Uterus (tissue), 2 donors: ENCODE measurements at regions not wholly inside any gene's neighbourhood (a gene's known extent, or its start where the extent isn't known, plus 50 kb on each side); places are given as distances from the start of the nearest gene placed in this dataset.

Source experiments
- POLR2A ChIP-seq, 2 donors: fragments of 450-650 bp; IDR thresholded peaks; one replicate each; pipeline ENCODE4 v1.6.1; 2016; ENCODE audit warnings: antibody characterized with exemption in 2 of 2, mild to moderate bottlenecking in 1 of 2, moderate library complexity in 1 of 2
- TF ChIP-seq, protein P1 (sequence below), 4 experiments: fragments of 200-600 bp in 2 of 4; fragments of 450-650 bp in 2 of 4; sonication (generic) in 2 of 4; IDR thresholded peaks; one replicate each; pipeline ENCODE4 v1.5.1; 2016 to 2019; ENCODE audit warnings: antibody characterized with exemption in 4 of 4, mild to moderate bottlenecking in 2 of 4, moderate library complexity in 1 of 4

GRCh38 chr7:51850126-51850525 is 533.5 kb upstream of the COBL start:
- TF ChIP-seq, protein P1, sequence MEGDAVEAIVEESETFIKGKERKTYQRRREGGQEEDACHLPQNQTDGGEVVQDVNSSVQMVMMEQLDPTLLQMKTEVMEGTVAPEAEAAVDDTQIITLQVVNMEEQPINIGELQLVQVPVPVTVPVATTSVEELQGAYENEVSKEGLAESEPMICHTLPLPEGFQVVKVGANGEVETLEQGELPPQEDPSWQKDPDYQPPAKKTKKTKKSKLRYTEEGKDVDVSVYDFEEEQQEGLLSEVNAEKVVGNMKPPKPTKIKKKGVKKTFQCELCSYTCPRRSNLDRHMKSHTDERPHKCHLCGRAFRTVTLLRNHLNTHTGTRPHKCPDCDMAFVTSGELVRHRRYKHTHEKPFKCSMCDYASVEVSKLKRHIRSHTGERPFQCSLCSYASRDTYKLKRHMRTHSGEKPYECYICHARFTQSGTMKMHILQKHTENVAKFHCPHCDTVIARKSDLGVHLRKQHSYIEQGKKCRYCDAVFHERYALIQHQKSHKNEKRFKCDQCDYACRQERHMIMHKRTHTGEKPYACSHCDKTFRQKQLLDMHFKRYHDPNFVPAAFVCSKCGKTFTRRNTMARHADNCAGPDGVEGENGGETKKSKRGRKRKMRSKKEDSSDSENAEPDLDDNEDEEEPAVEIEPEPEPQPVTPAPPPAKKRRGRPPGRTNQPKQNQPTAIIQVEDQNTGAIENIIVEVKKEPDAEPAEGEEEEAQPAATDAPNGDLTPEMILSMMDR (IDR thresholded peaks at IDR 0.05), result no peak
- no peak for TF ChIP-seq POLR2A (IDR thresholded peaks at IDR 0.05)
